ENCODE measurements at regions not wholly inside any gene's neighbourhood (a gene's known extent, or its start where the extent isn't known, plus 50 kb on each side); places are given as distances from the start of the nearest gene placed in this dataset.

DNA sequence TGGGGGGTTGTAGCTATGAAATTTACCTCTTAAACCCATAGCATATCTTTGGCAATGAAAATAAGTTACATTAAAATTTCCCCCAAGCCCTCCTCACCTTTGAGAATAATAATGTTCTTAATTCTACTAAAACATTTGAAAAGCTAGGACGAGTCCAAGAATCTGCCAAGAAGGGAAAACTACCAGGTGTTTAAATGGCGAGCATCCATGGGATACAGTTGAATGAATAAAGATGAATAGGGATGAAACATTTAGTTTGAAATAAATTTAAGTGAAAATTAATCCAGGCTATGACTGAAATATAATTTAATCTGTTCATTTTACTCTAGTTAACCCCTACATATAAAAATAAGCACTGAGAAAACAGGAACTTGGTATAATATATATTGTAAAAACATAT lies 536.7 kb downstream of the FLRT2 start:
- no peak for TF ChIP-seq ZNF362 (CRISPR knock-in tag; IDR thresholded peaks at IDR 0.05; ENCODE audit: borderline replicate concordance)
- no peak for TF ChIP-seq SRY (CRISPR knock-in tag; IDR thresholded peaks at IDR 0.05)
- no peak for TF ChIP-seq ZNF121 (CRISPR knock-in tag; IDR thresholded peaks at IDR 0.05)
- no peak for TF ChIP-seq ZNF331 (CRISPR knock-in tag; IDR thresholded peaks at IDR 0.05)
- TF ChIP-seq MYC (CRISPR knock-in tag; IDR thresholded peaks at IDR 0.05; ENCODE audit: borderline replicate concordance) = no peak
- TF ChIP-seq REPIN1 (CRISPR knock-in tag; IDR thresholded peaks at IDR 0.05; ENCODE audit: borderline replicate concordance, low read depth) = no peak
- TF ChIP-seq PLSCR1 (CRISPR knock-in tag; IDR thresholded peaks at IDR 0.05; ENCODE audit: borderline replicate concordance) = no peak
- no peak for TF ChIP-seq PBX3 (CRISPR knock-in tag; IDR thresholded peaks at IDR 0.05; ENCODE audit: borderline replicate concordance)
